Activated B cell treated with CpG ODN at 0.5 μM for 24 hours (primary cell): ENCODE measurements at regions not wholly inside any gene's neighbourhood (a gene's known extent, or its start where the extent isn't known, plus 50 kb on each side); places are given as distances from the start of the nearest gene placed in this dataset.

Experiments used
- ATAC-seq: fragments of 200-7000 bp; cut with Tn5 transposase; one replicate; pipeline ENCODE4 v1.10.0; 2021; ENCODE audit warnings: low read depth, mild to moderate bottlenecking, moderate library complexity
- CTCF ChIA-PET: fragments of 350-600 bp; sonication (Branson Sonifier 250); formaldehyde crosslinking; loops from one replicate; lab custom pipeline; 2021; ENCODE audit warnings: antibody characterized with exemption; lab: Charles Lee
- POLR2A ChIA-PET: fragments of 350-600 bp; sonication (Branson Sonifier 250); formaldehyde crosslinking; loops from one replicate; lab custom pipeline; 2021; ENCODE audit warnings: antibody characterized with exemption; lab: Charles Lee
- DNase-seq: peaks from one replicate; pipeline ENCODE4 v3.0.0; 2022
- H3K27ac Mint-ChIP-seq: one replicate; pipeline ENCODE4 v1.8.0; 2020; ENCODE audit warnings: mixed read lengths
- H3K27me3 Mint-ChIP-seq: one replicate; pipeline ENCODE4 v1.8.0; 2021; ENCODE audit warnings: mixed read lengths
- H3K36me3 Mint-ChIP-seq: one replicate; pipeline ENCODE4 v1.8.0; 2021; ENCODE audit warnings: low read depth, mixed read lengths
- H3K4me1 Mint-ChIP-seq: one replicate; pipeline ENCODE4 v1.8.0; 2021; ENCODE audit warnings: mixed read lengths
- H3K4me3 Mint-ChIP-seq: one replicate; pipeline ENCODE4 v1.8.0; 2020; ENCODE audit warnings: mild to moderate bottlenecking, mixed read lengths
- H3K9me3 Mint-ChIP-seq: one replicate; pipeline ENCODE4 v1.8.0; 2020; ENCODE audit warnings: mixed read lengths
- intact Hi-C: fragments of 100-400 bp; cut with micrococcal nuclease; formaldehyde crosslinking; loops from one replicate; pipeline ENCODE4 v1.15.1; 2024
- TF ChIP-seq, protein P1 (sequence below): fragments of 200-600 bp; IDR thresholded peaks from one replicate; pipeline ENCODE4 v1.8.0; 2022; ENCODE audit warnings: antibody characterized with exemption, mild to moderate bottlenecking

DNA sequence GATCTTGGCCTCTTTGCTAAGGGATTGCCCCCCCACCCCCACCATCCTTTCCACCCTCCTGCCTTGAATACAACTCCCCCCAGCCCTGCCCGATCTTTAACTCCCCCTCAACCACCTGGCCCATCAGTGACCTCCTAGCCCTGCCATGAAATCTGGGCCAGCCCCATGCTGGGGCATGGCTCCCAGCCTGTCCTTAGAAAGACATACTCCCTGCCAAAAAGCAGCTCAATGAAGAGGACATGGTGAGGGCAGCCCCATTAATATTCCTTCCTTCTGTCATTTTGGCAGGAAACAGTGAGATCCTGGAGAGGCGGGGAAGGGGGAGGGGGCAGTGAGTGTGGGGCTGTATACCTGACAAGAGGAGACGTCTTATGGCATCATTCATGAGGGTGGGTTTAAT is 66.8 kb upstream of the DISP3 start:
- intact Hi-C loops, result no loop called here
- ChIA-PET CTCF (no interaction called here), POLR2A (no interaction called here)
- ATAC-seq (no peak), DNase-seq (no peak)
- peaks cover 8% of the 10 kb centered on the region for H3K9me3 Mint-ChIP-seq
- H3K27me3 Mint-ChIP-seq, result peaks cover 13% of the 10 kb centered on the region
- H3K4me3 Mint-ChIP-seq, result no peak overlapping the region
- H3K4me1 Mint-ChIP-seq, result peaks cover 14% of the 10 kb centered on the region
- H3K36me3 Mint-ChIP-seq, result no peaks in the 10 kb centered on the region
- TF ChIP-seq, protein P1, sequence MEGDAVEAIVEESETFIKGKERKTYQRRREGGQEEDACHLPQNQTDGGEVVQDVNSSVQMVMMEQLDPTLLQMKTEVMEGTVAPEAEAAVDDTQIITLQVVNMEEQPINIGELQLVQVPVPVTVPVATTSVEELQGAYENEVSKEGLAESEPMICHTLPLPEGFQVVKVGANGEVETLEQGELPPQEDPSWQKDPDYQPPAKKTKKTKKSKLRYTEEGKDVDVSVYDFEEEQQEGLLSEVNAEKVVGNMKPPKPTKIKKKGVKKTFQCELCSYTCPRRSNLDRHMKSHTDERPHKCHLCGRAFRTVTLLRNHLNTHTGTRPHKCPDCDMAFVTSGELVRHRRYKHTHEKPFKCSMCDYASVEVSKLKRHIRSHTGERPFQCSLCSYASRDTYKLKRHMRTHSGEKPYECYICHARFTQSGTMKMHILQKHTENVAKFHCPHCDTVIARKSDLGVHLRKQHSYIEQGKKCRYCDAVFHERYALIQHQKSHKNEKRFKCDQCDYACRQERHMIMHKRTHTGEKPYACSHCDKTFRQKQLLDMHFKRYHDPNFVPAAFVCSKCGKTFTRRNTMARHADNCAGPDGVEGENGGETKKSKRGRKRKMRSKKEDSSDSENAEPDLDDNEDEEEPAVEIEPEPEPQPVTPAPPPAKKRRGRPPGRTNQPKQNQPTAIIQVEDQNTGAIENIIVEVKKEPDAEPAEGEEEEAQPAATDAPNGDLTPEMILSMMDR, result no peak
- no peak overlapping the region for H3K27ac Mint-ChIP-seq

DNA sequence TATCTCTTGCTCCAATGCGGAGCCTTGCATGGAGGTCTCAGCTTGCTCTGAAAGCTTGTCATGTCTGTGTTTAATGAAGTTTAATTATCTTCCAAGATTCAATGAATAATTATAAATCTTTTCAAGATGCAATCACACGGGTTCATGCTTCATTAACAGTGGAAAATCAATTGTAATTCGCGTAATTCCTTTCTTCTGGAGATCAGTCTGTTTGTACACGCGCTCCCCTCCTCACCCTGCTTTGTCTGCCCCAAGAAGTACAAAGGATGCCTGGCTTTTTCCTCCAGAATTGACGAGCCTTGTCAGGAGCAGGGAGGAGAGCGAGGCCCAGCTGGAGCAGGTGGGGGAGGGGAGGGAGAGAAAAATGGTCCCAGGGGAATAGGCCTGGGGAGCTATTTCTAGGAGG is 65.0 kb upstream of the DISP3 start:
- H3K27me3 Mint-ChIP-seq, result peaks cover 17% of the 10 kb centered on the region
- TF ChIP-seq, protein P1, result no peak
- CTCF ChIA-PET, result no interaction called here
- no peaks in the 10 kb centered on the region for H3K4me1 Mint-ChIP-seq
- no peak overlapping the region for H3K4me3 Mint-ChIP-seq
- POLR2A ChIA-PET, result no interaction called here
- no peaks in the 10 kb centered on the region for H3K36me3 Mint-ChIP-seq
- H3K9me3 Mint-ChIP-seq, result no peaks in the 10 kb centered on the region
- intact Hi-C loops, result no loop called here
- ATAC-seq, result no peak
- H3K27ac Mint-ChIP-seq, result no peak overlapping the region
- no peak for DNase-seq

DNA sequence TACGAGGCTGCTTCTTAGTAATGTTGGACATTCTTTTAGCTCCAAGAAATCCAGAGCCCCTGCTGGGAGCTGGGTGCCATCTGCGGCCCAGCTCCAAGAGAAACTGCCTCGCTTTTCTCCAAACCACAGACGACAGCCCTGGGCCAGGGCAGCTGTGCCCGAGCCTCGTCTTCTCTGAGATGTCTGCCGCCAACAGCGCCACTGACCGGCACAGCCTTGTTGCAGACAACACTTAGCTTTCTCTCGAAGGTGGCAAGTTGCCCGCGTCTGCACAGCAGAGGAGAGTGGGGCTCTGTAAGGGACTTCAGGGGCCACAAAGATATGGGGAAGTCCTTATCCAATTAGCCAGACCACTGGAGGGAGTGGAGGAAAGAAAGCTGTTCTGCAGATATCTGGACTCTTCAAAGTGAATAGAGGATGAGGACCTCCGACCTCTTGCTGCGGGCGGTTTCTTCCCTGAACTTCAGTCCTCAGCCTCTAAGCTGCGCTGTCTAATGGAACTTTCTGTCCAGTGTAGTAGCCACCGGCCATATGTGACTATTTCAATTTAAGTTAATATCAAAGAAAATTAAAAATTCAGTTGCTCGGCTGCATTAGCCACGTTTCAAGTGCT is 63.9 kb upstream of the DISP3 start:
- Mint-ChIP-seq H3K9me3 (no peaks in the 10 kb centered on the region), H3K27me3 (peaks cover 17% of the 10 kb centered on the region), H3K4me3 (no peak overlapping the region), H3K36me3 (no peaks in the 10 kb centered on the region), H3K4me1 (no peaks in the 10 kb centered on the region), H3K27ac (no peak overlapping the region)
- TF ChIP-seq, protein P1, result no peak
- no peak for DNase-seq
- ChIA-PET POLR2A (no interaction called here), CTCF (no interaction called here)
- intact Hi-C loops, result no loop called here
- no peak for ATAC-seq

DNA sequence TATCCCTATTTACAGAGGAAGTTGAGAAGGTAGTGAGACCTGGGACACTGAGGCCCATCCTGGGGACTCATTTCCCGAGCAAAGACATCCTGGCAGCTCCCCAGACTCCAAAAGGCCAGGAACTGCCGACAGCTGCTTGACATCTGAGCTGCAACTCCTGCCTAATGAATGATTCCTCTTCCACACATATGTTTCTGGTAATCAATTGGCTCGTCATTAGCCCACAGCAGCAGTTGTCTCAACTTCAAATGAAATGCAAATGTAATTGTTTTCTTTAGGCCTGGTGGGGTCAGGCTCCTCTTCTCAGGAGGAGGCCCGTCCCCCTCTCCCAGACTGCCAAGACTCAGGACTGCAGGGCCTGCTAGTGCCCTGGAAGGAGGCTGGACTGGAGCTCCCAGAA is 61.8 kb upstream of the DISP3 start:
- H3K36me3 Mint-ChIP-seq, result no peaks in the 10 kb centered on the region
- no peak overlapping the region for H3K27ac Mint-ChIP-seq
- peaks cover 25% of the 10 kb centered on the region for H3K27me3 Mint-ChIP-seq
- TF ChIP-seq, protein P1, result no peak
- H3K4me3 Mint-ChIP-seq, result no peak overlapping the region
- intact Hi-C loops, result no loop called here
- ChIA-PET CTCF (no interaction called here), POLR2A (no interaction called here)
- DNase-seq (no peak), ATAC-seq (no peak)
- no peaks in the 10 kb centered on the region for H3K4me1 Mint-ChIP-seq
- H3K9me3 Mint-ChIP-seq, result no peaks in the 10 kb centered on the region

DNA sequence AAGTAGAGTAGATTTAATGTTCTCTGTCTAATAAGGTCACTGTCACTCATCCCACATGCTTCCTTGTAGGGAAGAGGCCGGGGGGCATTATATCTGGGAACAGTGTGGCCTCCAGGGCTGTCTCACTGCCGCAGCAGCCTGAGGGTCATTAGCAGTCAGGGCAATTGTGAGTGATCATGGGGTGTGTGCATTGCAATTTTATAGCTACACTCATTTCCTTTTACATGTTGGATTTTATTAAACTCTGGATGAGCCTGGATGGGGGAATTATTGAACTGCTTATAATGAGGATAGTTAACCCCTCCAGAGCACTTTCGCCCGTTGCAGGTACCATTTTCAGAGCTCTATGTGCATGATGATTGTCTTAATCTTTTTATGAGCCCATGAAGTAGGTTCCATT is 60.9 kb upstream of the DISP3 start:
- ChIA-PET POLR2A (no interaction called here), CTCF (no interaction called here)
- DNase-seq (no peak), ATAC-seq (no peak)
- Mint-ChIP-seq H3K4me1 (no peaks in the 10 kb centered on the region), H3K36me3 (no peaks in the 10 kb centered on the region), H3K27ac (no peak overlapping the region), H3K9me3 (no peaks in the 10 kb centered on the region), H3K4me3 (no peak overlapping the region), H3K27me3 (peaks cover 27% of the 10 kb centered on the region)
- intact Hi-C loops, result no loop called here
- TF ChIP-seq, protein P1, result no peak
